Trophoblast cell (in vitro differentiated cells and primary cell): ENCODE measurements at regions not wholly inside any gene's neighbourhood (a gene's known extent, or its start where the extent isn't known, plus 50 kb on each side); places are given as distances from the start of the nearest gene placed in this dataset.

Experiments
- DNase-seq, 2 donors: peaks; one replicate each; pipeline ENCODE4 v3.0.0-alpha.2; 2016
- H2AFZ ChIP-seq: 2 replicates; pipeline ENCODE4 v1.6.1; 2013; ENCODE audit warnings: low read length, moderate library complexity, mild to moderate bottlenecking; ENCODE audit not compliant: insufficient read depth, poor library complexity
- H2AK5ac ChIP-seq: 2 replicates; pipeline ENCODE4 v1.6.1; 2013; ENCODE audit warnings: mild to moderate bottlenecking, low read length
- H2BK120ac ChIP-seq: 2 replicates; pipeline ENCODE4 v1.6.1; 2013; ENCODE audit warnings: low read length, mild to moderate bottlenecking, moderate library complexity; ENCODE audit not compliant: insufficient read depth, poor library complexity
- H2BK12ac ChIP-seq: 2 replicates; pipeline ENCODE4 v1.6.1; 2013; ENCODE audit warnings: mild to moderate bottlenecking, low read length, moderate library complexity
- H2BK5ac ChIP-seq: 2 replicates; pipeline ENCODE4 v1.6.1; 2013; ENCODE audit warnings: low read length, low read depth, moderate library complexity, mild to moderate bottlenecking; ENCODE audit not compliant: poor library complexity
- H3K14ac ChIP-seq: 2 replicates; pipeline ENCODE4 v1.6.1; 2013; ENCODE audit warnings: mild to moderate bottlenecking, low read length
- H3K18ac ChIP-seq: 2 replicates; pipeline ENCODE4 v1.6.1; 2013; ENCODE audit warnings: mild to moderate bottlenecking, low read length
- H3K23ac ChIP-seq: 2 replicates; pipeline ENCODE4 v1.6.1; 2013; ENCODE audit warnings: low read length
- H3K27ac ChIP-seq: 2 replicates; pipeline ENCODE4 v1.5.1; 2013; ENCODE audit warnings: low read depth, mild to moderate bottlenecking, inconsistent platforms, low read length, moderate library complexity
- H3K27me3 ChIP-seq: 2 replicates; pipeline ENCODE4 v1.6.1; 2013; ENCODE audit warnings: inconsistent platforms, mild to moderate bottlenecking, low read length, moderate library complexity; ENCODE audit not compliant: insufficient read depth
- H3K36me3 ChIP-seq, 2 experiments: 1 replicate in 1 of 2; 2 replicates in 1 of 2; pipeline ENCODE4 v1.6.1; 2013; ENCODE audit warnings: low read length in 2 of 2, mild to moderate bottlenecking in 2 of 2, moderate library complexity in 1 of 2; ENCODE audit not compliant: insufficient read depth in 2 of 2, control insufficient read depth in 1 of 2
- H3K4ac ChIP-seq: 2 replicates; pipeline ENCODE4 v1.6.1; 2013; ENCODE audit warnings: low read depth, mild to moderate bottlenecking, low read length, moderate library complexity
- H3K4me1 ChIP-seq, 2 experiments: 1 replicate in 1 of 2; 2 replicates in 1 of 2; pipeline ENCODE4 v1.6.1; 2013; ENCODE audit warnings: low read length in 2 of 2, mild to moderate bottlenecking in 2 of 2, moderate library complexity in 1 of 2; ENCODE audit not compliant: insufficient read depth in 2 of 2, control insufficient read depth in 1 of 2
- H3K4me2 ChIP-seq: 2 replicates; pipeline ENCODE4 v1.6.1; 2013; ENCODE audit warnings: inconsistent platforms, mild to moderate bottlenecking, low read length, moderate library complexity
- H3K4me3 ChIP-seq: 2 replicates; pipeline ENCODE4 v1.5.1; 2013; ENCODE audit warnings: mild to moderate bottlenecking, low read depth, low read length, inconsistent platforms
- H3K79me1 ChIP-seq: one replicate; pipeline ENCODE4 v1.6.1; 2013; ENCODE audit warnings: low read length
- H3K79me2 ChIP-seq: 2 replicates; pipeline ENCODE4 v1.6.1; 2013; ENCODE audit warnings: low read length, mild to moderate bottlenecking; ENCODE audit not compliant: control insufficient read depth, insufficient read depth, poor library complexity
- H3K9ac ChIP-seq: 2 replicates; pipeline ENCODE4 v1.6.1; 2013; ENCODE audit warnings: mild to moderate bottlenecking, low read length
- H3K9me3 ChIP-seq: 2 replicates; pipeline ENCODE4 v1.6.1; 2013; ENCODE audit warnings: low read depth, mild to moderate bottlenecking, control low read depth, inconsistent platforms, low read length; ENCODE audit not compliant: insufficient read depth
- H4K12ac ChIP-seq: 2 replicates; pipeline ENCODE4 v1.6.1; 2013; ENCODE audit warnings: low read depth, mild to moderate bottlenecking, low read length, moderate library complexity
- H4K8ac ChIP-seq: 2 replicates; pipeline ENCODE4 v1.6.1; 2013; ENCODE audit warnings: low read depth, mild to moderate bottlenecking, low read length, moderate library complexity
- H4K91ac ChIP-seq: one replicate; pipeline ENCODE4 v1.6.1; 2013; ENCODE audit warnings: low read depth, mild to moderate bottlenecking, low read length, moderate library complexity
- WGBS: extraction: QIAGEN DNeasy Blood & Tissue Kit; methylation state at CpG from one replicate; pipeline ENCODE4 v1.1.7; 2013; ENCODE audit warnings: missing lambda C conversion rate; ENCODE audit not compliant: insufficient read length, insufficient coverage; ENCODE audit errors: extremely low coverage; 5-methylcytosine and 5-hydroxymethylcytosine counted together

DNA sequence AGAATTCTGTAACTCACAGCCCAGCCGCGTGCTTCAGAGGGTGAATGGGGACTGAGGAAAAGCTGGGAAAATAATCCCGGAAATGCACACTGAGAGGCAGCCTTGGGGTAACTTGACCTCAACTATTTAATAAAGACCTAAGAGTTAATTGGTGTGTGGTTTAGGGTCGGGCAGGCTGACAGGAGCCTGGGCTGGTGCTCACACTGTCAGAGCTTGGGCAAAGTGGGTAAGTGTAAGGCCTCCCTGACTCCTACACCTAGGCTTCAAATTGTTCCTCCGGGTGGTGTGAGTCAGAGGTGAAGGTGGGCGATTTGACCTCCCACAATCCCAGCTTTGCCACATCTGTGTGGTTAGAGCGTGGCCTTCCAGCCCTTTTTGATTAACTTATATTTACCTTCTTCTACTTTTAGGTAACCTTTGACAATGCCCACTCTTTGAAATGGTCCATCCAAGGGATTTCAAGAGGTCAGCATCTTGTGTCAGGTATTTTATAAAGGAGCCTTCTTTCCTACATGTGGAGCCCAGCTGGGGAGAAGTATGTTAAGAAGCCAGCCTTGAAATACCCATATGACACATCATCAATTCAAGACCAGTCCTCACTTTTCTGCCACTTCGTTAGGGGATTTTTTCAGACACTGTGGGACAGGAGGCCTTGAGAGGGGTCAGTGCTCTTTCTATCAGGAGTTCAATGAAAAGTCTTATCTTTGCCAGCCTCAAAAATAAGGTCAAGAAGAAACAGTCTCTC is 114.2 kb downstream of the NUFIP1 start:
- H3K9me3 ChIP-seq: peaks cover 5% of the 10 kb centered on the region
- H3K4me2 ChIP-seq: no peak overlapping the region
- no peak overlapping the region for H3K27ac ChIP-seq
- DNase-seq: peak in 1 of 2 donors; percentile 18
- no peaks in the 10 kb centered on the region for H3K27me3 ChIP-seq
- H3K79me1 ChIP-seq: no peaks in the 10 kb centered on the region
- H3K36me3 ChIP-seq: no peaks in the 10 kb centered on the region
- no peak overlapping the region for H3K4me3 ChIP-seq
- no peak overlapping the region for H3K23ac ChIP-seq
- no peak overlapping the region for H3K18ac ChIP-seq
- H4K91ac ChIP-seq: no peak overlapping the region
- H3K4ac ChIP-seq: no peak overlapping the region
- no peak overlapping the region for H4K12ac ChIP-seq
- no peak overlapping the region for H3K9ac ChIP-seq
- H2AFZ ChIP-seq: no peak overlapping the region
- H4K8ac ChIP-seq: no peak overlapping the region
- WGBS: no CpG with 5 or more reads among the region's 8 CpGs
- no peaks in the 10 kb centered on the region for H3K4me1 ChIP-seq
- no peak overlapping the region for H3K14ac ChIP-seq
- no peaks in the 10 kb centered on the region for H3K79me2 ChIP-seq
- no peak overlapping the region for H2BK12ac ChIP-seq
- H2BK5ac ChIP-seq: no peak overlapping the region
- H2AK5ac ChIP-seq: no peak overlapping the region
- no peak overlapping the region for H2BK120ac ChIP-seq

DNA sequence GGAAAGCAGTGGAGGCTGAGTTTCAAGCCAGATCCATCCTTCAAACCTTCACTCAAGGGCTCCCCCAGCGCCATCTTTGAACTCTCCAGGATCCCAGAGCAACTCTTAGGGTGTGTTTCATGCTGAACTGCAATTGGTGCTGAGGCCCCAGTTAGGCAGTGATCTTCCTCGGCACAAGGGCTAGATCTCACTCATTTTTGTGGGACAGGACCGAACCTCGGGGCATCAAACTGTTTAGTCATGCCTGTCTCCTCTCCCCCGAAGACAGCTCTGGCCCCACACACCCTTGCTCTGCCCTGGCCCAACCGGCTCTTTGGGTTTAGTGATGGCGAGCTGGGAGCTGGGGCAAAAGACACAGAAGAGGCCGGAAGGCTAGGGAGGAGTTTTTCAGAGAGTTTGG is 115.1 kb downstream of the NUFIP1 start:
- H3K4me3 ChIP-seq: no peak overlapping the region
- no peak overlapping the region for H3K23ac ChIP-seq
- no peak overlapping the region for H2BK120ac ChIP-seq
- H3K27ac ChIP-seq: no peak overlapping the region
- no peak overlapping the region for H3K14ac ChIP-seq
- H2AFZ ChIP-seq: no peak overlapping the region
- no peaks in the 10 kb centered on the region for H3K4me1 ChIP-seq
- no peak overlapping the region for H2BK5ac ChIP-seq
- no CpG with 5 or more reads among the region's 8 CpGs for WGBS
- no peak overlapping the region for H4K91ac ChIP-seq
- H3K4ac ChIP-seq: no peak overlapping the region
- no peaks in the 10 kb centered on the region for H3K36me3 ChIP-seq
- no peak overlapping the region for H3K4me2 ChIP-seq
- H4K8ac ChIP-seq: no peak overlapping the region
- no peak for DNase-seq
- H2AK5ac ChIP-seq: no peak overlapping the region
- H3K79me1 ChIP-seq: no peaks in the 10 kb centered on the region
- H3K79me2 ChIP-seq: no peaks in the 10 kb centered on the region
- H2BK12ac ChIP-seq: no peak overlapping the region
- H3K18ac ChIP-seq: no peak overlapping the region
- H4K12ac ChIP-seq: no peak overlapping the region
- H3K27me3 ChIP-seq: no peaks in the 10 kb centered on the region
- peaks cover 5% of the 10 kb centered on the region for H3K9me3 ChIP-seq
- no peak overlapping the region for H3K9ac ChIP-seq

DNA sequence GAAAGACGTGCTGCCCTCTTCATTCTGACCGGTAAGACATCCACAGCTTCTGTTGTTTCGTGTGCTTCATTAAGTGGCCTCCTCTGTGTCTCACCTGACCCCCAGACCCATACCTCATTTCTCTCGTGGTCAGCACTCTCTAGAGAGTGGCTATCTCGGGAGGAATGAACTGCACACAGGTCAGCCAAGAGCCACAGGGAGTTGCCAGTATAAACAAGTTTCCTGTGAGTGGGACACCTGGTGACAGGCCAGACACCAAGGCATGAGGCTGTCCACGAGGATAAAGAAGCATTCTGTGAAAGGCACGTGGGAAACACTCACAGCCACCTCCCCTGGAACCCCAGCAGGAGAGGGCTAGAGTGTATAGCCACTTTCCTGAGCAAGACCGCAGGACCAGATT is 115.8 kb downstream of the NUFIP1 start:
- no peak for DNase-seq
- Histone ChIP-seq H2AK5ac (no peak overlapping the region), H3K9me3 (peaks cover 5% of the 10 kb centered on the region), H3K4me2 (no peak overlapping the region), H2BK5ac (no peak overlapping the region), H3K4me1 (no peaks in the 10 kb centered on the region), H2BK120ac (no peak overlapping the region), H4K8ac (no peak overlapping the region), H3K9ac (no peak overlapping the region), H3K79me2 (no peaks in the 10 kb centered on the region), H3K27ac (no peak overlapping the region), H2BK12ac (no peak overlapping the region), H3K14ac (no peak overlapping the region), H3K18ac (no peak overlapping the region), H3K27me3 (no peaks in the 10 kb centered on the region), H3K23ac (no peak overlapping the region), H3K79me1 (no peaks in the 10 kb centered on the region), H4K12ac (no peak overlapping the region), H4K91ac (no peak overlapping the region), H3K36me3 (no peaks in the 10 kb centered on the region), H2AFZ (no peak overlapping the region), H3K4me3 (no peak overlapping the region), H3K4ac (no peak overlapping the region)
- WGBS: no CpG with 5 or more reads among the region's 8 CpGs

- no peak overlapping the region for H4K91ac ChIP-seq
Measured at GRCh38 chr13:44872751-44873150, 116.5 kb downstream of the NUFIP1 start.

More at GRCh38 chr13:44872751-44873150, 116.5 kb downstream of the NUFIP1 start:
- Histone ChIP-seq H2BK120ac (no peak overlapping the region), H3K4ac (no peak overlapping the region), H3K23ac (no peak overlapping the region), H2AFZ (no peak overlapping the region), H3K18ac (no peak overlapping the region), H3K4me1 (no peaks in the 10 kb centered on the region), H3K27ac (no peak overlapping the region), H4K8ac (no peak overlapping the region), H2BK5ac (no peak overlapping the region), H3K9me3 (peaks cover 5% of the 10 kb centered on the region), H3K4me2 (no peak overlapping the region), H3K27me3 (no peaks in the 10 kb centered on the region), H2AK5ac (no peak overlapping the region), H3K36me3 (no peaks in the 10 kb centered on the region), H3K79me1 (no peaks in the 10 kb centered on the region), H3K9ac (no peak overlapping the region), H3K79me2 (no peaks in the 10 kb centered on the region), H3K14ac (no peak overlapping the region), H3K4me3 (no peak overlapping the region), H2BK12ac (no peak overlapping the region), H4K12ac (no peak overlapping the region)
- WGBS: no CpG with 5 or more reads among the region's 13 CpGs
- DNase-seq: peak in 1 of 2 donors; percentile 35
